IMR-90 (cell line): ENCODE measurements at regions not wholly inside any gene's neighbourhood (a gene's known extent, or its start where the extent isn't known, plus 50 kb on each side); places are given as distances from the start of the nearest gene placed in this dataset.

Experiments
- BHLHE40 ChIP-seq: fragments of 150-350 bp; IDR thresholded peaks from 2 replicates; pipeline ENCODE4 v1.6.1; 2016; ENCODE audit warnings: mild to moderate bottlenecking, low read depth, low read length
- CEBPB ChIP-seq: IDR thresholded peaks from 2 replicates; pipeline ENCODE4 v1.6.1; 2012; ENCODE audit warnings: low read depth, low read length, improper control_type of control experiment
- ELK1 ChIP-seq: fragments of 150-350 bp; IDR thresholded peaks from 2 replicates; pipeline ENCODE4 v1.6.1; 2016; ENCODE audit warnings: low read depth, mild to moderate bottlenecking, low read length, moderate library complexity, borderline replicate concordance
- MAFK ChIP-seq: IDR thresholded peaks from 2 replicates; pipeline ENCODE4 v1.6.1; 2012; ENCODE audit warnings: low read depth, low read length, improper control_type of control experiment
- MAZ ChIP-seq: IDR thresholded peaks from 2 replicates; pipeline ENCODE4 v1.6.1; 2012; ENCODE audit warnings: low read depth, mild to moderate bottlenecking, low read length, improper control_type of control experiment, moderate library complexity, borderline replicate concordance
- MXI1 ChIP-seq: IDR thresholded peaks from 2 replicates; pipeline ENCODE4 v1.6.1; 2012; ENCODE audit warnings: low read depth, mild to moderate bottlenecking, low read length, moderate library complexity, borderline replicate concordance
- NFE2L2 ChIP-seq: fragments of 150-350 bp; IDR thresholded peaks from 2 replicates; pipeline ENCODE4 v1.6.1; 2016; ENCODE audit warnings: low read depth, mild to moderate bottlenecking, low read length
- POLR2A ChIP-seq: IDR thresholded peaks from 2 replicates; pipeline ENCODE4 v1.6.1; 2012; ENCODE audit warnings: mild to moderate bottlenecking, low read depth, low read length
- RAD21 ChIP-seq: IDR thresholded peaks from 2 replicates; pipeline ENCODE4 v1.6.1; 2012; ENCODE audit warnings: low read length, improper control_type of control experiment
- RCOR1 ChIP-seq: IDR thresholded peaks from 2 replicates; pipeline ENCODE4 v1.6.1; 2012; ENCODE audit warnings: mild to moderate bottlenecking, low read length, improper control_type of control experiment; ENCODE audit not compliant: insufficient replicate concordance
- RFX5 ChIP-seq: IDR thresholded peaks from 2 replicates; pipeline ENCODE4 v1.8.0; 2012; ENCODE audit warnings: low read depth, mild to moderate bottlenecking, low read length, moderate library complexity
- SMC3 ChIP-seq: fragments of 150-350 bp; IDR thresholded peaks from 2 replicates; pipeline ENCODE4 v1.6.1; 2016; ENCODE audit warnings: low read depth, mild to moderate bottlenecking, antibody characterized with exemption, low read length, moderate library complexity
- USF2 ChIP-seq: fragments of 150-350 bp; IDR thresholded peaks from 2 replicates; pipeline ENCODE4 v1.6.1; 2017; ENCODE audit warnings: mild to moderate bottlenecking, antibody characterized with exemption, low read length, low read depth
- TF ChIP-seq, protein P1 (sequence below): conservative IDR thresholded peaks from 2 replicates; pipeline ENCODE4 v1.5.1; 2012; ENCODE audit warnings: mild to moderate bottlenecking, low read depth, low read length, improper control_type of control experiment

GRCh38 chr7:101699399-101699798 lies 70.3 kb upstream of the MYL10 start:
- TF ChIP-seq, protein P1, sequence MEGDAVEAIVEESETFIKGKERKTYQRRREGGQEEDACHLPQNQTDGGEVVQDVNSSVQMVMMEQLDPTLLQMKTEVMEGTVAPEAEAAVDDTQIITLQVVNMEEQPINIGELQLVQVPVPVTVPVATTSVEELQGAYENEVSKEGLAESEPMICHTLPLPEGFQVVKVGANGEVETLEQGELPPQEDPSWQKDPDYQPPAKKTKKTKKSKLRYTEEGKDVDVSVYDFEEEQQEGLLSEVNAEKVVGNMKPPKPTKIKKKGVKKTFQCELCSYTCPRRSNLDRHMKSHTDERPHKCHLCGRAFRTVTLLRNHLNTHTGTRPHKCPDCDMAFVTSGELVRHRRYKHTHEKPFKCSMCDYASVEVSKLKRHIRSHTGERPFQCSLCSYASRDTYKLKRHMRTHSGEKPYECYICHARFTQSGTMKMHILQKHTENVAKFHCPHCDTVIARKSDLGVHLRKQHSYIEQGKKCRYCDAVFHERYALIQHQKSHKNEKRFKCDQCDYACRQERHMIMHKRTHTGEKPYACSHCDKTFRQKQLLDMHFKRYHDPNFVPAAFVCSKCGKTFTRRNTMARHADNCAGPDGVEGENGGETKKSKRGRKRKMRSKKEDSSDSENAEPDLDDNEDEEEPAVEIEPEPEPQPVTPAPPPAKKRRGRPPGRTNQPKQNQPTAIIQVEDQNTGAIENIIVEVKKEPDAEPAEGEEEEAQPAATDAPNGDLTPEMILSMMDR = no peak
- no peak for TF ChIP-seq POLR2A
- TF ChIP-seq BHLHE40 = no peak
- no peak for TF ChIP-seq MXI1
- no peak for TF ChIP-seq CEBPB
- no peak for TF ChIP-seq RAD21
- TF ChIP-seq RFX5 = no peak
- no peak for TF ChIP-seq ELK1
- no peak for TF ChIP-seq USF2
- no peak for TF ChIP-seq SMC3
- TF ChIP-seq NFE2L2 = no peak
- no peak for TF ChIP-seq MAZ
- TF ChIP-seq MAFK = no peak
- no peak for TF ChIP-seq RCOR1
